GM13976 (cell line): ENCODE measurements at regions not wholly inside any gene's neighbourhood (a gene's known extent, or its start where the extent isn't known, plus 50 kb on each side); places are given as distances from the start of the nearest gene placed in this dataset.

Experiments
- DNase-seq: peaks from one replicate; pipeline ENCODE4 v3.0.0; 2012; ENCODE audit warnings: low spot score
- CTCF ChIP-seq: IDR thresholded peaks from 2 replicates; pipeline ENCODE4 v1.5.1; 2012; ENCODE audit warnings: borderline replicate concordance, mild to moderate bottlenecking; ENCODE audit not compliant: insufficient read depth; ENCODE audit errors: extremely low read depth, missing control alignments, control extremely low read depth
- in situ Hi-C: fragments of 300-500 bp; cut with MboI; formaldehyde crosslinking; loops from one replicate; pipeline ENCODE4 v1.12.0; 2022; ENCODE audit warnings: low sequenced_read_pairs, mixed read lengths, inconsistent platforms; ENCODE audit not compliant: unreplicated experiment

GRCh38 chr3:56883828-56884227, 82.1 kb upstream of the ARHGEF3 start:
- no peak for TF ChIP-seq CTCF
- in situ Hi-C loops = no loop called here
- no peak for DNase-seq

GRCh38 chr3:56882896-56883295, 81.1 kb upstream of the ARHGEF3 start:
- in situ Hi-C loops = no loop called here
- DNase-seq = no peak

GRCh38 chr3:56881841-56882240, 80.1 kb upstream of the ARHGEF3 start:
- no peak for TF ChIP-seq CTCF
- DNase-seq = no peak
- in situ Hi-C loops = no loop called here

More at GRCh38 chr3:56882896-56883295, 81.1 kb upstream of the ARHGEF3 start:
- no peak for TF ChIP-seq CTCF

GRCh38 chr3:56880720-56881575, 79.2 kb upstream of the ARHGEF3 start:
- in situ Hi-C loops = no loop called here
- no peak for TF ChIP-seq CTCF
- no peak for DNase-seq

- in situ Hi-C loops = no loop called here
- DNase-seq = no peak
- TF ChIP-seq CTCF = no peak
Observed at GRCh38 chr3:56879436-56880215, 77.9 kb upstream of the ARHGEF3 start.

GRCh38 chr3:56878074-56878473, 76.3 kb upstream of the ARHGEF3 start:
- TF ChIP-seq CTCF = no peak

More at GRCh38 chr3:56878074-56878473, 76.3 kb upstream of the ARHGEF3 start:
- in situ Hi-C loops = no loop called here
- peak; percentile 55 for DNase-seq
